K562 (cell line): ENCODE measurements at regions not wholly inside any gene's neighbourhood (a gene's known extent, or its start where the extent isn't known, plus 50 kb on each side); places are given as distances from the start of the nearest gene placed in this dataset.

Experiments
- ATAC-seq: fragments of 200-7000 bp; cut with Tn5 transposase; 3 replicates; pipeline ENCODE4 v1.9.1; 2020; ENCODE audit warnings: moderate library complexity
- BruUV-seq: library from RNA; stranded (reverse); fragments of 400-500 nt; replicated peaks from 2 replicates; lab custom pipeline; 2021; lab: Mats Ljungman, UMichigan
- CTCF ChIA-PET: fragments of 300-600 bp; formaldehyde crosslinking; extraction: SDS; loops from one replicate; lab custom pipeline; 2021; ENCODE audit warnings: low intra/inter-chr PET ratio; lab: Yijun Ruan, JAX
- POLR2A ChIA-PET: fragments of 300-600, 350-650 bp; sonication (Branson Sonifier 250); formaldehyde crosslinking; extraction: SDS; loops from one replicate; lab custom pipeline; 2021; ENCODE audit warnings: antibody characterized with exemption, inconsistent platforms; lab: Yijun Ruan, JAX
- DNase-seq, 4 experiments: peaks; one replicate each; pipeline versions ENCODE4 v3.0.0 to v3.0.0-alpha.2; 2011 to 2018; ENCODE audit warnings: low spot score in 3 of 4, mixed read lengths in 3 of 4; ENCODE audit errors: extremely low read depth in 1 of 4
- FAIRE-seq: peaks from 2 replicates; lab custom pipeline; 2011; peaks lifted over from hg19 to GRCh38; lab: Jason Lieb, UNC
- H2AFZ ChIP-seq: 2 replicates; pipeline ENCODE4 v1.6.0; 2011; ENCODE audit warnings: low read depth, low read length, control low read depth, inconsistent platforms
- H3K27ac ChIP-seq: fragments of 200-600 bp; 3 replicates; pipeline ENCODE4 v1.8.0; 2011; ENCODE audit warnings: low read depth, mild to moderate bottlenecking, control low read depth, inconsistent platforms, low read length, moderate library complexity, mixed read lengths; ENCODE audit errors: extremely low read depth
- H3K27me3 ChIP-seq, 2 experiments: fragments of 300-600 bp in 1 of 2; 2 replicates in 1 of 2; 3 replicates in 1 of 2; pipeline versions ENCODE4 v1.6.0 to v1.8.0; 2011; ENCODE audit warnings: inconsistent platforms in 2 of 2, low read length in 2 of 2, mild to moderate bottlenecking in 1 of 2, mixed read lengths in 1 of 2, moderate library complexity in 1 of 2; ENCODE audit not compliant: control insufficient read depth in 2 of 2, insufficient read depth in 2 of 2
- H3K36me3 ChIP-seq: fragments of 300-600 bp; 3 replicates; pipeline ENCODE4 v1.8.0; 2011; ENCODE audit warnings: mild to moderate bottlenecking, low read length, inconsistent platforms; ENCODE audit not compliant: control insufficient read depth, insufficient read depth
- H3K4me1 ChIP-seq, 2 experiments: fragments of 200-600 bp in 1 of 2; replicated peaks in 1 of 2; 2 replicates in 1 of 2; 3 replicates in 1 of 2; pipeline versions ENCODE4 v1.5.1 to v1.8.0; 2011; ENCODE audit warnings: inconsistent platforms in 2 of 2, low read length in 2 of 2, mild to moderate bottlenecking in 1 of 2, mixed read lengths in 1 of 2, moderate library complexity in 1 of 2; ENCODE audit not compliant: control insufficient read depth in 2 of 2, insufficient read depth in 2 of 2
- H3K4me2 ChIP-seq: 2 replicates; pipeline ENCODE4 v1.6.1; 2011; ENCODE audit warnings: low read length, control low read depth, inconsistent platforms, mixed read lengths; ENCODE audit not compliant: insufficient read depth
- H3K4me3 ChIP-seq: fragments of 200-600 bp; sonication (generic), shearing (Covaris generic); 2 replicates; pipeline ENCODE4 v1.5.1; 2016; ENCODE audit warnings: control low read depth, inconsistent platforms
- H3K79me2 ChIP-seq: fragments of 200-600 bp; 3 replicates; pipeline ENCODE4 v1.8.0; 2011; ENCODE audit warnings: low read length, inconsistent platforms; ENCODE audit not compliant: control insufficient read depth, insufficient read depth
- H3K9ac ChIP-seq, 2 experiments: 2 replicates each; pipeline versions ENCODE4 v1.6.0 to v1.6.1; 2011; ENCODE audit warnings: low read depth in 2 of 2, low read length in 2 of 2, control low read depth in 1 of 2, inconsistent platforms in 1 of 2, mild to moderate bottlenecking in 1 of 2, mixed read lengths in 1 of 2; ENCODE audit not compliant: insufficient read depth in 1 of 2
- H3K9me1 ChIP-seq: one replicate; pipeline ENCODE4 v1.6.0; 2011; ENCODE audit warnings: inconsistent platforms, mild to moderate bottlenecking, low read length, moderate library complexity; ENCODE audit not compliant: control insufficient read depth, insufficient read depth
- H3K9me3 ChIP-seq: replicated peaks from 2 replicates; pipeline ENCODE4 v1.5.1; 2011; ENCODE audit warnings: low read depth, low read length, inconsistent platforms; ENCODE audit not compliant: control insufficient read depth, insufficient read depth
- H4K20me1 ChIP-seq: replicated peaks from 2 replicates; pipeline ENCODE4 v1.6.1; 2011; ENCODE audit warnings: low read length, inconsistent platforms, mixed read lengths; ENCODE audit not compliant: control insufficient read depth, insufficient read depth
- FOXJ3 ChIP-seq: sonication (generic); formaldehyde crosslinking; IDR thresholded peaks from 2 replicates; pipeline ENCODE4 v1.4.0; 2020; ENCODE audit warnings: mild to moderate bottlenecking, missing genetic modification reagents
- GATAD2B ChIP-seq: fragments of 450-650 bp; IDR thresholded peaks from 2 replicates; pipeline ENCODE4 v1.6.1; 2017; ENCODE audit warnings: mild to moderate bottlenecking, borderline replicate concordance
- HDGF ChIP-seq: fragments of 450-650 bp; IDR thresholded peaks from 2 replicates; pipeline ENCODE4 v1.6.1; 2016
- KLF13 ChIP-seq: fragments of 450-650 bp; IDR thresholded peaks from 2 replicates; pipeline ENCODE4 v1.6.1; 2016; ENCODE audit warnings: missing genetic modification characterization, low read depth, mild to moderate bottlenecking, missing compliant biosample characterization, moderate library complexity, borderline replicate concordance
- LCOR ChIP-seq: sonication (generic); formaldehyde crosslinking; IDR thresholded peaks from 2 replicates; pipeline ENCODE4 v1.8.0; 2022; ENCODE audit warnings: mild to moderate bottlenecking, missing genetic modification reagents
- MLX ChIP-seq, 2 experiments: fragments of 450-650 bp in 1 of 2; sonication (generic) in 1 of 2; formaldehyde crosslinking; conservative IDR thresholded peaks; 2 replicates each; pipeline versions ENCODE4 v1.4.0 to v1.8.1; 2020 to 2022; ENCODE audit warnings: mild to moderate bottlenecking in 1 of 2, missing genetic modification reagents in 1 of 2
- NFYB ChIP-seq: IDR thresholded peaks from 2 replicates; pipeline ENCODE4 v1.6.1; 2011; ENCODE audit warnings: mild to moderate bottlenecking, moderate library complexity; ENCODE audit not compliant: insufficient read length; ENCODE audit errors: extremely low read depth
- NR1H2 ChIP-seq: sonication (generic); formaldehyde crosslinking; IDR thresholded peaks from 2 replicates; pipeline ENCODE4 v1.4.0; 2020; ENCODE audit warnings: mild to moderate bottlenecking, missing genetic modification reagents
- NR2F6 ChIP-seq: fragments of 450-650 bp; formaldehyde crosslinking; IDR thresholded peaks from 2 replicates; pipeline ENCODE4 v1.4.0; 2020; ENCODE audit warnings: mild to moderate bottlenecking
- TCF15 ChIP-seq: fragments of 250-450 bp; sonication (Bioruptor Pico); IDR thresholded peaks from 2 replicates; pipeline ENCODE4 v1.8.0; 2022; ENCODE audit warnings: moderate library complexity, mild to moderate bottlenecking, inconsistent platforms
- TRIM28 ChIP-seq: fragments of 450-650 bp; IDR thresholded peaks from 2 replicates; pipeline ENCODE4 v1.6.1; 2017
- TSC22D4 ChIP-seq: fragments of 450-650 bp; IDR thresholded peaks from 2 replicates; pipeline ENCODE4 v1.6.1; 2016; ENCODE audit warnings: missing genetic modification characterization, missing biosample characterization, control low read depth
- ZNF175 ChIP-seq: fragments of 200-800 bp; sonication (Bioruptor generic); IDR thresholded peaks from 2 replicates; pipeline ENCODE4 v1.6.1; 2016; ENCODE audit warnings: low read depth, mild to moderate bottlenecking, missing genetic modification characterization, missing compliant biosample characterization
- ZNF408 ChIP-seq: fragments of 250-450 bp; sonication (Bioruptor Pico); IDR thresholded peaks from 2 replicates; pipeline ENCODE4 v1.4.0; 2020; ENCODE audit warnings: low read depth, mild to moderate bottlenecking, moderate library complexity
- WGBS: fragments of 100-300 bp; shearing (Covaris generic); methylation state at CpG from one replicate; pipeline ENCODE4 v1.1.6; 2016; ENCODE audit warnings: low coverage, mixed read lengths; ENCODE audit not compliant: insufficient coverage; ENCODE audit errors: missing lambda C conversion rate; 5-methylcytosine and 5-hydroxymethylcytosine counted together
- in situ Hi-C: fragments of 300-500 bp; cut with MboI; formaldehyde crosslinking; loops from 4 replicates; pipeline ENCODE4 v1.15.0; 2018; ENCODE audit warnings: inconsistent platforms, mixed read lengths
- intact Hi-C: fragments of 100-400 bp; cut with micrococcal nuclease; formaldehyde crosslinking; loops from 2 replicates; pipeline ENCODE4 v1.14.2; 2022

GRCh38 chr2:65620026-65620425, 187.6 kb upstream of the SPRED2 start:
- Histone ChIP-seq H3K27me3 (peaks cover 5 to 25% of the 10 kb centered on the region in 2 experiments; a peak in 3 of 5 replicates), H4K20me1 (no peaks in the 10 kb centered on the region), H3K27ac (no peak overlapping the region), H3K9me1 (no peaks in the 10 kb centered on the region), H3K4me3 (no peak overlapping the region), H3K9ac (no peak overlapping the region), H3K4me1 (no peaks in the 10 kb centered on the region), H3K36me3 (no peaks in the 10 kb centered on the region), H3K9me3 (no peaks in the 10 kb centered on the region), H3K4me2 (no peak overlapping the region), H2AFZ (no peak overlapping the region), H3K79me2 (no peaks in the 10 kb centered on the region)
- WGBS = 0% methylated on average over 2 of the region's 2 CpGs
- ChIA-PET POLR2A (interaction anchor here (0.6 to 1.2 kb wide), 2 partner anchors 16 to 48 kb away, joined by 3 to 4 read pairs; no protein-coding TSS in a partner anchor), CTCF (no interaction called here)
- intact Hi-C loops = no loop called here
- FAIRE-seq (no peak), DNase-seq (no peak), ATAC-seq (no peak)
- in situ Hi-C loops = no loop called here
- BruUV-seq = no TSS peak
- no peak for TF ChIP-seq NR2F6 (CRISPR knock-in tag)
- no peak for TF ChIP-seq NFYB
- no peak for TF ChIP-seq HDGF
- no peak for TF ChIP-seq FOXJ3 (CRISPR knock-in tag)
- TF ChIP-seq TRIM28 = no peak
- no peak for TF ChIP-seq TCF15 (CRISPR knock-in tag)
- TF ChIP-seq ZNF408 (CRISPR knock-in tag) = no peak
- TF ChIP-seq MLX (CRISPR knock-in tag; conservative IDR thresholded peaks at IDR 0.05) = no peak
- no peak for TF ChIP-seq ZNF175 (CRISPR knock-in tag)
- no peak for TF ChIP-seq LCOR
- TF ChIP-seq KLF13 = no peak
- TF ChIP-seq NR1H2 (CRISPR knock-in tag) = no peak
- no peak for TF ChIP-seq GATAD2B
- TF ChIP-seq TSC22D4 (tag) = no peak
